T-helper 22 cell (primary cell): ENCODE measurements at regions not wholly inside any gene's neighbourhood (a gene's known extent, or its start where the extent isn't known, plus 50 kb on each side); places are given as distances from the start of the nearest gene placed in this dataset.

Source experiments
- DNase-seq: peaks from one replicate; pipeline ENCODE4 v3.0.0-alpha.2; 2020; ENCODE audit warnings: low read depth

GRCh38 chr11:134532131-134532920 is 120.3 kb upstream of the B3GAT1 start:
- no peak for DNase-seq

GRCh38 chr11:134531327-134532130 is 119.5 kb upstream of the B3GAT1 start:
- DNase-seq = no peak

DNA sequence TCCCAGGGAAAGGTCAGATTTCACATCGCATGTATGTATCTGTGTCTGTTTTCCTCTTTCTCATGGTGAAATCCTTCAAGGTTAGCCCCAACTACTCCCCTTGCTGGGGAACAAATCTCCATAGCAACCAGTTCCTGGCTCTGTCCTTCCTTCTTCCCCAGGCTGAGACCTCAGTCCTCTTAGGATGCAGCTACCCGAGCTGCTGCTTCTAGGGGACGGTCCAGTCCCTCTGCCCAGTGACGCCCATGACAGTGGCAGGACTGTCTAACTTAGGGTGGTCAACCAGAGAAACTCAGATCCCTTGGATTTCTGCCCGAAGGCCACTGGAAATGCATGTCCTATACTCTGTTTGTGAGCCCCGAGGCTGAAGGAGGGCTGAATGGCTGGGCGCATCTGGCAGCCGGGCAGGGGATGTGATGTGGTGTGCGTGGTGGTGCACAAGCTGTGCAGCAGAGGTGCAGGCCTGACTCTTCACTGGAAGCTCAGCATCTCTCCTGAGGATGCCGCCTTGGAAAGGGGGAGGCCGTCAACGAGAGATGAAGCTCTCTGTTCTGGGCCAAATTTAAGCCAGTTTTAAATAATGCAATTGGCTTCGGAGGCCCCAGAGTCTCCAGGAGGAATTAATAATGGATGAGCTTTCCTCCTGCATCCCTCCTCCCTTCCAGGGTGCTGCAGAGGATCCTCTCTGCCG is 118.7 kb upstream of the B3GAT1 start:
- no peak for DNase-seq

GRCh38 chr11:134529212-134530096 is 117.4 kb upstream of the B3GAT1 start:
- no peak for DNase-seq

- DNase-seq = no peak
These were observed 116.4 kb upstream of the B3GAT1 start for GRCh38 chr11:134528453-134528852.

- no peak for DNase-seq
These were observed 115.6 kb upstream of the B3GAT1 start for GRCh38 chr11:134527382-134528243.

DNA sequence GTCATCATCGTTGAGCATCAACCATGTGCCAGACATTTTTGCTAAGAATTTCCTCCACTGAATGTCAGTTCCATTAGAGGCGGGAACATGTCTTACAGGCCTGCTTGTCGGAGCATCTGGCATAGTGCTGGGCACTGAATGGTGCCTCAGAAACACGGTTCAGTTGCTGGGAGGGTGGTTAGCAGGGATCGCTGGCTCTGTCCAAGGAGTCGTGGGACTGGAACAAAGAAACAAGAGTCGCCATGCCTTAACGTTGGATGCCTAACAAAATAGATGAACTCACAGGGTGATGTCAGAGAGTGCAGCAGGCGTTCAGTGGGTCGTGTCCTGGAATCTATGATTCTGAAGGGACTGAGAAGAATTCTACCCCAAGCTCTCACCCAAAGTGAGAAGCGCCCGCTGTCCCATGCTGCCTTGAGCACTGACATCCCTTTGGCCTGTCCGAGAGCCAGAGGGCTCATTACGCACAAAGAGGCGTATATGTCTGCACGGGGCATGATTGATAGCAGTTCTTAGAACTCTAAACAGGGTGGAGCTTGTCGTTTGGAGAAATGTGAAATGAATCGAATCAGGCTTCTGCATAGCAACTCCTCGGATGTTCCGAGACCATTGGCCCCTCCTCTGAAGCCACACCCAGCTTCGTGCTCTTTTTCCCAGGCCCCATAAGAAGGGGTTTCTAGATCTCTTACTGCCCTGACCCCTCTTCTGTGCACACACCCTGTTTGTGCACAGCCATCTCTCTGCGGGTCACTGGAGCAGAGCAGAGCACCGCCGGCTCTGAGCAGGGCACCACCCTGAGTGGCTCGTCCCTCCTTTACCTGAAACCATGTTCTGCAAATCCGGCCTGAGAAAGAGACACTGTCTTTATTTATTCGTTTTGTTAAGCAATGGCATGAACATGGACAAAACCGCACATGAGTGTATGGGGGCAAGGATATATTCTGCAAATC is 113.1 kb upstream of the B3GAT1 start:
- no peak for DNase-seq

DNA sequence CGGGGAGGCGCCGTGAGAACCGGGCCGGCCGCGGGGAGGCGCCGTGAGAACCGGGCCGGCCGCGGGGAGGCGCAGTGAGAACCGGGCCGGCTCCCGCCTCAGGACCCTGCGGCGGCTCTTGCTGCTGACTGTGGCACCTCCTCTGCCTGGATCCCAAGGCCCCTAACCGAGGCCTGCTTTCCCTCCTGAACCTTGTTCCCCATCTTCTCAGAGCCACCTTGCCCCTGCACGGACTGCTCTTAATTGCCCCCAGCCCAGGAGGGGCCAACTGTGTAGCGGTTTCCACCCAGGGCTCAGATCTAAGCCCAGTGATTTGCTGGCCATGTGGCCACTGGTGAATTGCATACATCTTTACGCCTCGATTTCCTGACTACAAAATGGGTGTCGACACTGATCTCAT is 112.2 kb upstream of the B3GAT1 start:
- DNase-seq = no peak

DNA sequence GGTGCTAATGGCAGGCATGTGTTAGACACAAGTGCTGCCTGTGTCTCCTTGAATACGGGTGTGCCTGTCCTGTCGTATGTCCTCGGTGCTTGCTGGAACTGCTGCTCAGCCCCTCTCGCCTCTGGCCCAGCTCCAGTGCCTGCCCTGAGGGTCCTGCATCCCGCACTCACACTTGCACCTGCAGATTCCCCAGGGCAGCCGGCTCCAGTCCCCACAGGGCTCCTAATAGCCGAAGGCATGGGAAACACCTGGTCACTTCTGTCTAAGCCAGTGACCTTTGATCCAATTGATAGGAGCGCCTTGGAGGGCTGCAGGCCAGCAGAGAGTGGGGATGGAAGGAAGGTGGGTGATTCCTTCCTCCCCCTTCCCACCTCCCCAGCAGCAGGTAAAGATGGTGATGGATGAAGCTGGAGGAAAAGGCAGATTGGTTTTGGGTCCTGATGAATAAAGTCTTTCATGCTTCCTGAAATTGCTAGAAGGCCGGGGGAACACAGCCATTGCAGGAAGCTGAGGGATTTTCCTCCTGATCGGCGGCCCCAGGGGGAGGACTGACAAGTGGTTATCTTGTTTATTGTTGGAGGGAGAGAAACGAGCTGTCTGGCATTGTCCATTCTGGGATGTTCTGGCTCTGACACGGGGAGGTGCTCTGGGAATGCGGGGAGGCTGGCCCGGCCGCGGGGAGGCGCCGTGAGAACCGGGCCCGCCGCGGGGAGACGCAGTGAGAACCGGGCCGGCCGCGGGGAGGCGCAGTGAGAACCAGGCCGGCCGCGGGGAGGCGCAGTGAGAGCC is 110.9 kb upstream of the B3GAT1 start:
- DNase-seq = no peak

GRCh38 chr11:134521452-134522289 is 109.6 kb upstream of the B3GAT1 start:
- no peak for DNase-seq

DNA sequence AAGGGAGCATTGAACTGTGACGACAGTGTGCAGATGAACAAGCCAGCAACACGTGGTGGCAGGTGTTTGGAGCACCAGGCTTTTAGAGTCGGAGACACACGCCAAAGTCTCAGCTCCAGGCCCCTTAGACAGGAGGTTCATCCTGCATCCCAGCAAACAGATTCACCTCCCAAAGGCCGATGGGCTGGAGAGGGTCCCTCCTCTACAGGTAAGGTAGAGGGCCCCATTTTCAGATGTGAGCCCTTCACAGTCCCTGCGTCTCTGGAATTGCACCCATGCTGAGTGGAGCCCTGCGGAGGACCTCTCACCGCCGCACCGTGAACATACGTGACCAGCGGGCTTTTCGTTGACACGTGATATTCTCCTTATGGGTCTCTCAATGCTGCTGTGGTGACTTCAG is 109.0 kb upstream of the B3GAT1 start:
- no peak for DNase-seq

- DNase-seq = no peak
These were observed 107.7 kb upstream of the B3GAT1 start for GRCh38 chr11:134519788-134520187.

GRCh38 chr11:134519390-134519750 is 107.3 kb upstream of the B3GAT1 start:
- DNase-seq = no peak

GRCh38 chr11:134518616-134519389 is 106.8 kb upstream of the B3GAT1 start:
- DNase-seq = no peak

- no peak for DNase-seq
These were observed 105.7 kb upstream of the B3GAT1 start for GRCh38 chr11:134517621-134518293.

- DNase-seq = no peak
These were observed 105.1 kb upstream of the B3GAT1 start for GRCh38 chr11:134517115-134517514.

GRCh38 chr11:134516529-134516928 is 104.5 kb upstream of the B3GAT1 start:
- DNase-seq = no peak
